VCaP (cell line): ENCODE measurements at regions not wholly inside any gene's neighbourhood (a gene's known extent, or its start where the extent isn't known, plus 50 kb on each side); places are given as distances from the start of the nearest gene placed in this dataset.
A peak's percentile ranks its signal among the peaks of the same experiment; 100 is the strongest.
"Not testable (repeated sequence)": the region's sequence is repeated elsewhere in the genome, so short reads cannot be mapped to it uniquely, and the experiment has no call there.

ENCODE experiments used
- H3K27ac ChIP-seq: fragments of 450-650 bp; 2 replicates; pipeline ENCODE4 v1.5.1; 2017
- CTCF ChIP-seq: fragments of 450-650 bp; conservative IDR thresholded peaks from 2 replicates; pipeline ENCODE4 v1.5.1; 2017; ENCODE audit warnings: mild to moderate bottlenecking, moderate library complexity

- no peak for TF ChIP-seq CTCF
- peak overlapping the region; percentile 28; the same call in 1 of the 2 replicates for H3K27ac ChIP-seq
These were observed 722.3 kb downstream of the RNF144A start for GRCh38 chr2:7639476-7639875.

- H3K27ac ChIP-seq = not testable (repeated sequence)
These were observed 724.1 kb downstream of the RNF144A start for GRCh38 chr2:7641272-7641671.

- no peak overlapping the region for H3K27ac ChIP-seq
- TF ChIP-seq CTCF = no peak
These were observed 728.8 kb downstream of the RNF144A start for GRCh38 chr2:7646024-7646423.

DNA sequence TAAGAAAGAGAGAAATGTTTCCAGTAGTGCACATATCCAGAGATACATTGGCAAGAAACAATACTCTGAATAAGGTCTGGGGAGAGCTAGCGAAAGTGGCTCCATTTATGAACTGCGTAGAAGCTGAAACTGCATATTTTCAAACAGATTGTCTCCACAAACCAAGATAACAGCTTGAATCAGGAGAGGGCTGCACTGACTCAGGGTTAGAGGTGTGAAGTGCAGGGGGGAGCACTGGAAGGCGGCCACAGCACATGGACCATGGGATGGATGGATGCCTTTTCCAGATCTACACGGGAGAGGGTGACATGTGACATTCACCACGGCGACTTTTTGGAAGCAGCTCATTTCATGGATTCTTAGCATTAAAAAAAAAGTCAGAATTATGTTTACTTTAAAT lies 729.4 kb downstream of the RNF144A start:
- no peak overlapping the region for H3K27ac ChIP-seq
- no peak for TF ChIP-seq CTCF

GRCh38 chr2:7648221-7648795 lies 731.1 kb downstream of the RNF144A start:
- no peak for TF ChIP-seq CTCF
- H3K27ac ChIP-seq = no peak overlapping the region

DNA sequence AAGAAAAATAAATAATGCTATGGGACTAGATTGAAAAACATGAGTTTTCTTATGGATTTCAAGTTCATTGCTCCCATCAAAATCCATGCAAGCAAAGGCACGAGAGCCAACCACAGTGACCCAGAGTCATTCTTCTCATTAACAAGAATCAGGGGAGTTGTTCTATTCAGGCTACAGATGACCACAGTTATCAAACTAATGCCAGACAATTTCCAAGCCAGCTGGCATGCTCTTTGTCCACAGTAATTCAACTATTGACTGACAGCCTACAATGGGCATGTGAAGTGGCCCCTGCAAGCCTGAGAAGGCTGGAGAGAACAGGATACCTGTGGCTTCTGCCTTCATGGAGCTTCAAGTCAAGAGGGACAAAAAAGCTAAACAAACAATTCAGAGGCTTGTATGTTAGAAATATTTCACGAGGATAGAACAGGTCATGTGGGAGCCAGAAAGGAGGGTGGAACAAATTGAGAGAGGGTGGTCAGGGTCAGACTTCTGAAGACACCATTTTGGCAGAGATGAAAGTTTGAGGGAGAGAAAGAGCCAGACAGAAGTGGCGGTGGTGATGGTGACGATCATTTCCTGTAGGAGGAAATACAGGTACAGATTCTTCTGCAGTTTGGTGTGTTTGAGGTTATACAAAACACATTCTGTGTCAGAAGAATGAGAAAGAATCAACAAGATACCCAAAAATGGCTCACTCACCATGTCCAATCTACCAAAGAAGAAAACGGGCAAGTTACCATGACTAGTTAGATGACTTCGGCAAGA lies 732.4 kb downstream of the RNF144A start:
- no peak overlapping the region for H3K27ac ChIP-seq
- TF ChIP-seq CTCF = no peak

DNA sequence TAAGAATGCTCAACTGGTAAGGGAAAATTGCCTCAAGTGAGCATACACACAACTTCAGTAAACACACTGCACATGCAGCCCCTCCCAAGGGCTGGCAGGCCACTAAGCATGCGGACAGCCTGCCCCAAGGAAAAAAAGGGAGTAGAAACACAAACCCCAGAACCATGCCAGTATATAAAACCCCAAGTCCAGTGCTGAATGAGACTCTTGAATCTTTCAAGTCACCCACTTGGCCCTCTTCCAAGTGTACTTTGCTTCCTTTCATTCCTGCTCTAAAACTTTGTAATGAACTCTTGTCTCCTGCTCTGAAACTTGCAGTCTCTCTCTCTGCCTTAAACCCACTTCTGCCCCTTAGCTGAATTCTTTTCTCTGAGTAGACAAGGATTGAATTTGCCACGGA lies 736.4 kb downstream of the RNF144A start:
- no peak for TF ChIP-seq CTCF
- no peak overlapping the region for H3K27ac ChIP-seq

GRCh38 chr2:7655629-7656028 lies 738.4 kb downstream of the RNF144A start:
- no peak overlapping the region for H3K27ac ChIP-seq
- TF ChIP-seq CTCF = no peak

DNA sequence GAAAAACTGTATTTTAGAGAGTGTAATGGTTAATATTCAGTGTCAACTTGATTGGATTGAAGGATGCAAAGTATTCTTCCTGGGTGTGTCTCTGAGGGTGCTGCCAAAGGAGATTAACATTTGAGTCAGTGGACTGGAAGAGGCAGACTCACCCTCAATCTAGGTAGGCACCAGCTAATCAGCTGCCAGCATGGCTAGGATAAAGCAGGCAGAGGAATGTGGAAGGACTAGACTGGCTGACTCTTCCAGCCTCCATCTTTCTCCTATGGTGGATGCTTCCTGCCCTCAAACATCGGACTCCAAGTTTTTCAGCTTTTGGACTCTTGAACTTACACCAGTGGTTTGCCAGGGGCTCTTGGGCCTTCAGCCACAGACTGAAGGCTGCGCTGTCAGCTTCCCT lies 740.3 kb downstream of the RNF144A start:
- not testable (repeated sequence) for H3K27ac ChIP-seq
